Upper lobe of left lung (tissue), 4 donors: ENCODE measurements at regions not wholly inside any gene's neighbourhood (a gene's known extent, or its start where the extent isn't known, plus 50 kb on each side); places are given as distances from the start of the nearest gene placed in this dataset.

Experiments
- CTCF ChIP-seq, 6 experiments: fragments of 450-650 bp in 4 of 6; fragments of 200-600 bp in 2 of 6; sonication (generic) in 2 of 6; IDR thresholded peaks; one replicate each; pipeline ENCODE4 v1.5.1; 2016 to 2019; ENCODE audit warnings: antibody characterized with exemption in 6 of 6
- EP300 ChIP-seq, 4 donors: sonication (generic); formaldehyde crosslinking; IDR thresholded peaks; one replicate each; pipeline ENCODE4 v1.5.1; 2017; ENCODE audit warnings: antibody characterized with exemption in 4 of 4, control low read depth in 2 of 4
- POLR2A ChIP-seq, 4 donors: fragments of 450-650 bp; IDR thresholded peaks; one replicate each; pipeline ENCODE4 v1.5.1; 2016 to 2017; ENCODE audit warnings: antibody characterized with exemption in 4 of 4, mild to moderate bottlenecking in 2 of 4

- TF ChIP-seq CTCF (IDR thresholded peaks at IDR 0.05) (no peak), POLR2A (IDR thresholded peaks at IDR 0.05) (no peak), EP300 (IDR thresholded peaks at IDR 0.05) (no peak)
Observed at GRCh38 chr17:70668938-70669778, 499.8 kb downstream of the KCNJ2 start.
